HG03064 (cell line): ENCODE measurements at regions not wholly inside any gene's neighbourhood (a gene's known extent, or its start where the extent isn't known, plus 50 kb on each side); places are given as distances from the start of the nearest gene placed in this dataset.
"Not testable (repeated sequence)": the region's sequence is repeated elsewhere in the genome, so short reads cannot be mapped to it uniquely, and the experiment has no call there.

Experiments
- ATAC-seq: cut with Tn5 transposase; IDR thresholded peaks from one replicate; pipeline ENCODE4 v1.9.1; 2021; ENCODE audit warnings: low read depth; ENCODE audit not compliant: unreplicated experiment

DNA sequence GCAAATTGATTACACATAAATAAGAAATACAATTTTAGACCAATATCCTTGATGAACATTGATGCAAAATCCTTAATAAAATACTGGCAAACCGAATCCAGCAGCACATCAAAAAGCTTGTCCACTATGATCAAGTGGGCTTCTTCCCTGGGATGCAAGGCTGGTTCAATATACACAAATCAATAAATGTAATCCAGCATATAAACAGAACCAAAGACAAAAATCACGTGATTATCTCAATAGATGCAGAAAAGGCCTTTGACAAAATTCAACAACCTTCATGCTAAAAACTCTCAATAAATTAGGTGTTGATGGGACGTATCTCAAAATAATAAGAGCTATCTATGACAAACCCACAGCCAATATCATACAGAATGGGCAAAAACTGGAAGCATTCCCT, 624.2 kb upstream of the KCND2 start:
- not testable (repeated sequence) for ATAC-seq

DNA sequence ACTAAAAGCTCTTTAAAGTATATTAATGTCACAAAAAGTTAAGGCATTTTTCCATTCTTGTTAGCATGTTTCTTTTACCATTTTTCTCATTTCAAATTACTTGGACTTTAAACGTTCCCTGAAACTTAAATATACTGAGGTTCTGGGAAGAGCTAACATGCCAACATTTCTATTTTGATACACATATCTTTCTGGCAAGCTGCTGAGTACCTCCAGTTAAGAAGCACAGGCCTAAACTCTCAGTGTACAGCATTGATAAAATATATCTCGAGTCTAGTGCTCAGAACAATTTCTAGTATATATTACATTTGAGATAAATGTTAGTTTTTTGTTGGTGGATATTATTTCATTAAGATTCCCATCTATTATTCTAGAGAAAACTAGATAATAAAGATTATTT, 612.9 kb upstream of the KCND2 start:
- ATAC-seq, result no peak

- no peak for ATAC-seq
These were observed 608.4 kb upstream of the KCND2 start for GRCh38 chr7:119664601-119665000.

DNA sequence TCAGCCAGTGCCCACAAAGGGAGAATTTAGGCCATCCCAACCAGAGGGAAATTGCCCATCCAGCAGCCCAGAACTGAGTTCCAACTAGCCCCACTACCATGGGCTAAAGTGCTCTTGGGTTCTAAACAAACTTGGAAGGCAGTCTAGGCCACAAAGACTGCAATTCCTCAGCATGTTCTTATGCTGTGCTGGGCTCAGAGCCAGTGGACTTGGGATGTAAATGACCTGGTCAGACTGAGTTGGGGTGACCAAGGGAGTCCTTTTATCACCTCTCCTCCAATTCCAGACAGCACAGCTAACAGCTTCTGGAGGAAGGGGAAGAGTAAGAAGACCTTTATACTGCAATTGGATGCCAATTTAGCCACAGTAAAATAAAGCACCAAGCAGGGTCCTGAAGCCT, 607.2 kb upstream of the KCND2 start:
- ATAC-seq, result no peak

GRCh38 chr7:119681336-119681735, 591.6 kb upstream of the KCND2 start:
- no peak for ATAC-seq

DNA sequence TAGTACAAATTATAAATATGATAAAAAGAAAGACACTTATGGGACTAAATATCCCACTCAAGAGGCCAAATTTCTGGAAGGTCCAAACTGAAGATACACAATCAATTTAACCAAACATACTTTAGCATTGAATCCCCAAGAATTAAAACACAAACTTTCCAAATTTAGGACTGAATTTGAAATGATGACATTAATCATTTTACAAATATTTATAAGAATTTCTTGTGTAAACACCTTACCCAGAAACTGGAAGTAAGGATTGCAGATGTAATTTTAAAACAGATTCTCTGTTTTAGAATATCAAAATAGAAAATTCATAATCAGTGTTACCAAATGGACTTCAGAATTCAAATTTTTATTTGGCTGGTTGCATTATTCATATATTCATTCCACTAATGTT, 588.2 kb upstream of the KCND2 start:
- ATAC-seq, result no peak

GRCh38 chr7:119685906-119686305, 587.1 kb upstream of the KCND2 start:
- no peak for ATAC-seq

- ATAC-seq, result no peak
These were observed 584.1 kb upstream of the KCND2 start for GRCh38 chr7:119688831-119689230.

GRCh38 chr7:119692541-119692940, 580.4 kb upstream of the KCND2 start:
- no peak for ATAC-seq

DNA sequence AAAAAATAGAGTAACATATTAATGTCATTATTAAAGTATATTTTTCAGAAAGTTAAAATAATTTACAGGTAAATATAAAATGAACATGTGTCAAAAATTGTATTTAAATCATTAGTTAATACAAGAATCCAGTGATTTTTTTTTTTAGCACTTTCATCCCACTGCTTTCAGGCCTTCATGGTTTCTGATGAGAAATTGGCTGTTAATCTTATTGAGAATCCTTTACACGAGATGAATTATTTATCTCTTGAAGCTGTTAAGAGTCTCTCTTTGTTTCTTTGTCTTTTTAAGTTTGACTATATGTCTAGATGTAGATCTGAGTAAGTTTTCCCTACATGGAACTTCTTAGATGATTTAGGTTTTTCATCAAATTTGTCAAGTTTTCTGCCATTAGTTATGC, 578.5 kb upstream of the KCND2 start:
- no peak for ATAC-seq

DNA sequence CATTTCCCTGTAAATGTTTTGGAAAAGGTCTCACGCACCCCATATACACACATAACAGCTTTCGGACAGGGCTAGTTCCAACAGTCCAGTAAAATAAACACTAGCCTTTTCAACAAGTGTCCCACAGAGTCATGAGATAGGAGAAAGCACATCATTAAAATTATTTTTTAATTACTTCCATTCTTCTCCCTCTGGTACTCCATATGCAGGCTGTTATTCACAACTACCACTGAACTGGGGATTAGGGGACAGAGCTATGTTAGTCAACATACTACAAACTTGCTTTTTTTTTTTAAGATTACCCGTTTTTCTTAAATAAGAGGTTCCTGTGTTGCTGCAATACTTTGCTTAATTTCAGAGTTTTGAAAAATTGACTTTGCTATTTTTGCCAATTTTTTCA, 576.6 kb upstream of the KCND2 start:
- no peak for ATAC-seq

DNA sequence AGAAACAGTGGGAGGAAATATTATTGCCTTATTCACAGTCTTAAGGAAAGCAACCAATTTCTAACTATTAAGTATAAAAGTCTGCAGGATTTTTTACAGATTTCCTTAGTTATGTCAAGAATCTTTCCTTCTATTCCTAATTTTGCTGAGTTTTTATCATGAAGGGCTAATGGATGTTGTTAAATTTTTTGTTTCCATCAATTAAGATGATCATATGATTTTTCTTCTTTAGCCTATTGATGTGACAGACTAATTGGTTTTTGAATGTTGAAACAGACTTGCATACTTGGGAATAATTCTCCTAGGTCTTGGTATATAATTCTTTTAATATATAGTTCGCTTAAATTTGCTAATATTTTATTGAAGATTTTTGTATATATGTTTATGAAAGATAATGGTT, 569.1 kb upstream of the KCND2 start:
- no peak for ATAC-seq

GRCh38 chr7:119706608-119707007, 566.4 kb upstream of the KCND2 start:
- ATAC-seq, result no peak

GRCh38 chr7:119708891-119709290, 564.1 kb upstream of the KCND2 start:
- ATAC-seq, result no peak

- peak; percentile 72 for ATAC-seq
These were observed 561.9 kb upstream of the KCND2 start for GRCh38 chr7:119711104-119711503.

- no peak for ATAC-seq
These were observed 560.0 kb upstream of the KCND2 start for GRCh38 chr7:119712886-119713462.

DNA sequence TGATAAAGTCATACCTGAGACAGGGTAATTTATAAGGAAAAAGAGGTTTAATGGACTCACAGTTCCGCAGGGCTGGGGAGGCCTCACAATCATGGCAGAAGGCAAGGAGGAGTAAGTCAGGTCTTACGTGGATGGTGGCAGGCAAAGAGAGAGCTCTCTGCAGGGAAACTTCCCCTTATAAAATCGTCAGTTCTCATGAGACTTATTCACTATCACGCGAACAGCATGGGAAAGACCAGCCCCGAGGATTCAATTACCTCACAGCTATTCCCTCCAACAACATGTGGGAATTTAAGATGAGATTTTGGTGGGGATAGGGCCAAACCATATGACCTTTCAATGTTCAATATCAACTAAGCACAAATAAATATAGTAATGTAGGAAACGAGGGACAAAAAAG, 559.4 kb upstream of the KCND2 start:
- ATAC-seq, result no peak

DNA sequence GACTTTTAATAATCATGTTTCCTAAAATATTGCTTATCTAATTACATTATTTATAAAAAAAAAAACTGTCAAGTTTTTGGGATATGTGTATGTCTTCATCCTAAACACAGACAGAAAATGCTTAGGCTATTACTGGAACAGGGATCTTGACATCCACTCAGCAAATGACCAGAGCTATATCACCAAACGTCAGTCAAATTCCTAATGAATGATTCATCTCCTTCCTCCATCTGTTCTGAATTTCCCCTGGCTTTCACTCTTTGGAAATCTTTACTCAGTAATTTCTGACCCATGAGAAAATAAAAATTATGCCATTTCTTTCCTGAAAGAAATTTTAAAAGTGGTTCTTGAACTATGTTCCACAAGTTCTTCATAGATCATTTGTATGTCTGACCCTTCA, 552.4 kb upstream of the KCND2 start:
- no peak for ATAC-seq

- ATAC-seq, result no peak
These were observed 548.8 kb upstream of the KCND2 start for GRCh38 chr7:119724041-119724792.

- ATAC-seq, result no peak
These were observed 539.7 kb upstream of the KCND2 start for GRCh38 chr7:119733127-119733879.

DNA sequence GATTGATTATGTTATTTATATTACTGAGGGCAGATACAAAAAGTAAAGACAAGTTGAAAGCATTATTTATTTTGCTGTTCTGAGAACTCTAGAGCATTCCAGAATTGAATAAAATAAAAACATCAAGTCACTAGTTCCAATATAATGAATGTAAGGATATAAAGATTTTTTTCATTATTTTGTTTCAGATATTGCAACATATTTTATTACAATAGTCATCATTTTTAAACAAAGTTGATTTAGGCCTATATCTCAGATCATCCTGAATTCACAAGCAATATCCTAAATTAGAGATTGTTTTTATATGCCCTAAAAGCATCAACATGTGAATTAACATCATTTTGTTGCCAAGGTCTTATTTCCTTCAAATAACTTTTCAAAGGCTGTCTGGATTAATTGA, 535.6 kb upstream of the KCND2 start:
- no peak for ATAC-seq

DNA sequence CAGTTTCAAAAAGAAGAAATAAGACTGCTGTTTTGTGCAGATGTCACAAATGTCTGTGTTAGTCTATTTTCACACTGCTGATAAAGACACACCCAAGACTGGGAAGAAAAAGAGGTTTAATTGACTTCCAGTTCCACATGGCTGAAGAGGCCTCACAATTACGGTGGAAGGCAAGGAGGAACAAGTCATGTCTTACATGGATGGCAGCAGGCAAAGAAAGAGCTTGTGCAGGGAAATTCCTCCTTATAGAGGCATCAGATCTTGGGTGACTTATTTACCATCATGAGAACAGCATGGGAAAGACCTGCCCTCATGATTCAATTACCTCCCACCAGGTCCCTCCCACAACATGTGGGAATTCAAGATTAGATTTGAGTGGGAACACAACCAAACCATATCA, 527.7 kb upstream of the KCND2 start:
- ATAC-seq, result not testable (repeated sequence)
